Sigmoid colon (tissue), 6 donors: ENCODE measurements at regions not wholly inside any gene's neighbourhood (a gene's known extent, or its start where the extent isn't known, plus 50 kb on each side); places are given as distances from the start of the nearest gene placed in this dataset.

Experiments
- DNase-seq: peaks from one replicate; pipeline ENCODE4 v3.0.0-alpha.2; 2019
- H3K27ac ChIP-seq, 4 donors: fragments of 200-600 bp; sonication (generic); one replicate each; pipeline ENCODE4 v1.5.1; 2016 to 2019; ENCODE audit warnings: mild to moderate bottlenecking in 1 of 4
- H3K27me3 ChIP-seq, 3 donors: fragments of 200-600 bp; sonication (generic); one replicate each; pipeline ENCODE4 v1.5.1; 2019; ENCODE audit warnings: mild to moderate bottlenecking in 1 of 3
- H3K36me3 ChIP-seq, 4 donors: fragments of 200-600 bp; sonication (generic); one replicate each; pipeline ENCODE4 v1.5.1; 2016 to 2019
- H3K4me1 ChIP-seq, 4 donors: fragments of 200-600 bp; sonication (generic); one replicate each; pipeline ENCODE4 v1.5.1; 2017 to 2019
- H3K4me3 ChIP-seq, 4 donors: fragments of 200-600 bp; sonication (generic); one replicate each; pipeline ENCODE4 v1.5.1; 2017 to 2019; ENCODE audit warnings: mild to moderate bottlenecking in 2 of 4, moderate library complexity in 1 of 4
- H3K9me3 ChIP-seq, 4 donors: fragments of 200-600 bp in 3 of 4; sonication (generic) in 3 of 4; one replicate each; pipeline versions ENCODE4 v1.5.1 to v1.6.1; 2013 to 2019
- CTCF ChIP-seq, 4 experiments: fragments of 450-650 bp in 3 of 4; fragments of 200-600 bp in 1 of 4; IDR thresholded peaks; one replicate each; pipeline ENCODE4 v1.5.1; 2016 to 2019; ENCODE audit warnings: antibody characterized with exemption in 4 of 4, mild to moderate bottlenecking in 3 of 4, moderate library complexity in 2 of 4
- EP300 ChIP-seq, 4 donors: sonication (generic); formaldehyde crosslinking; IDR thresholded peaks; one replicate each; pipeline ENCODE4 v1.6.1; 2017; ENCODE audit warnings: antibody characterized with exemption in 4 of 4
- POLR2A ChIP-seq, 2 donors: fragments of 450-650 bp; IDR thresholded peaks; one replicate each; pipeline ENCODE4 v1.6.1; 2016; ENCODE audit warnings: antibody characterized with exemption in 2 of 2, mild to moderate bottlenecking in 2 of 2, moderate library complexity in 2 of 2
- POLR2AphosphoS5 ChIP-seq, 4 donors: sonication (generic); formaldehyde crosslinking; IDR thresholded peaks; one replicate each; pipeline ENCODE4 v1.6.1; 2017; ENCODE audit warnings: antibody characterized with exemption in 4 of 4
- WGBS, 2 donors: extraction: QIAGEN DNeasy Blood & Tissue Kit; methylation state at CpG; one replicate each; pipeline ENCODE4 v1.1.7; 2013; 5-methylcytosine and 5-hydroxymethylcytosine counted together
- intact Hi-C: fragments of 100-400 bp; cut with DNase I; formaldehyde crosslinking; loops from one replicate; pipeline ENCODE4 v1.15.1; 2023
- small RNA-seq, 3 donors: library from RNA; depleted of rRNA; stranded (forward); fragments of <200 nt; gene quantifications; one replicate each; pipeline ENCODE3, GENCODE V24; 2016
- donor health status: healthy with polysubstance abuse.
- donor health status: healthy.

- H3K27ac ChIP-seq, result no peak overlapping the region
- no peaks in the 10 kb centered on the region for H3K27me3 ChIP-seq
- TF ChIP-seq CTCF (IDR thresholded peaks at IDR 0.05), result no peak
- no peak for TF ChIP-seq POLR2A (IDR thresholded peaks at IDR 0.05)
- no peak for TF ChIP-seq EP300 (IDR thresholded peaks at IDR 0.05)
- no peak for TF ChIP-seq POLR2AphosphoS5 (IDR thresholded peaks at IDR 0.05)
- intact Hi-C loops, result no loop called here
- no peak for DNase-seq
- no peak overlapping the region for H3K4me3 ChIP-seq
- no peaks in the 10 kb centered on the region for H3K9me3 ChIP-seq
- 85 to 89% methylated on average over 11 of the region's 11 CpGs for WGBS, 2 donors
- no peaks in the 10 kb centered on the region for H3K4me1 ChIP-seq
- H3K36me3 ChIP-seq, result no peaks in the 10 kb centered on the region
Measured at GRCh38 chr3:76986876-76987474, 52.9 kb upstream of the ROBO2 start.

Small RNA genes lying in the stretch of these regions (small RNA-seq; reads per million reads assigned to genes)
- gene RF00019, result 0 reads per million in 3 donors
